NCI-H226 (cell line): ENCODE measurements at regions not wholly inside any gene's neighbourhood (a gene's known extent, or its start where the extent isn't known, plus 50 kb on each side); places are given as distances from the start of the nearest gene placed in this dataset.
A peak's percentile ranks its signal among the peaks of the same experiment; 100 is the strongest.

Experiments used
- DNase-seq: peaks from one replicate; pipeline ENCODE4 v3.0.0-alpha.2; 2015

GRCh38 chr7:22001345-22002004 is 55.8 kb upstream of the CDCA7L start:
- peak; percentile 96 for DNase-seq

DNA sequence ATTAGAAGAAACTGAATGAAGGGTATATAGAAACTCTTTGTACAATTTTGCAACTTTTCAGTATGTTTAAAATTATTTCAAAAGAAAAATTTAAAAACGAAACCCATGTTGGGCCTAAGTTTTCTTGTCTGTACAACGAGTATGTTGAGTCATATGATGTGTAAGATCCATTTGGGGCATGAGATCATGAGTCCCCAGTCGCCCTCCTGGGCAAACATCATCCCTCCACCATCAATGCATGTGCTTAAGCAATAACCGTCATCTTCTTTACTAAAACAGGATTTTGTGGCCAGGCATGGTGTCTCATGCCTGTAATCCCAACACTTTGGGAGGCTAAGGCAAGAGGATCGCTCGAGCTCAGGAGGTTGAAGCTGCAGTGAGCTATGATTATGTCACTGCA is 54.2 kb upstream of the CDCA7L start:
- peak; percentile 10 for DNase-seq

GRCh38 chr7:21996641-21997040 is 50.9 kb upstream of the CDCA7L start:
- DNase-seq, result peak; percentile 18
